CD8-positive, alpha-beta memory T cell (primary cell): ENCODE measurements at regions not wholly inside any gene's neighbourhood (a gene's known extent, or its start where the extent isn't known, plus 50 kb on each side); places are given as distances from the start of the nearest gene placed in this dataset.

Experiments
- CTCF ChIA-PET: fragments of 350-600 bp; sonication (Branson Sonifier 250); formaldehyde crosslinking; loops from one replicate; lab custom pipeline; 2021; ENCODE audit warnings: antibody characterized with exemption; lab: Charles Lee
- POLR2A ChIA-PET: fragments of 350-600 bp; sonication (Branson Sonifier 250); formaldehyde crosslinking; loops from one replicate; lab custom pipeline; 2021; ENCODE audit warnings: antibody characterized with exemption; lab: Charles Lee
- DNase-seq, 5 donors: peaks; one replicate each; pipeline versions ENCODE4 v3.0.0 to v3.0.0-alpha.2; 2020 to 2022; ENCODE audit warnings: mixed read lengths in 1 of 5
- H3K27ac ChIP-seq: one replicate; pipeline ENCODE4 v1.7.0; 2013; ENCODE audit warnings: low read depth, mild to moderate bottlenecking, low read length, moderate library complexity
- H3K27me3 ChIP-seq: 2 replicates; pipeline ENCODE4 v1.7.0; 2013; ENCODE audit warnings: low read length, mild to moderate bottlenecking; ENCODE audit not compliant: insufficient read depth, poor library complexity, severe bottlenecking
- H3K36me3 ChIP-seq: 2 replicates; pipeline ENCODE4 v1.7.0; 2013; ENCODE audit warnings: mild to moderate bottlenecking, low read length, moderate library complexity; ENCODE audit not compliant: insufficient read depth
- H3K4me1 ChIP-seq: 2 replicates; pipeline ENCODE4 v1.7.0; 2013; ENCODE audit warnings: mild to moderate bottlenecking, low read length, moderate library complexity; ENCODE audit not compliant: insufficient read depth
- H3K4me3 ChIP-seq: 2 replicates; pipeline ENCODE4 v1.7.0; 2013; ENCODE audit warnings: mild to moderate bottlenecking, low read length
- H3K9me3 ChIP-seq: 2 replicates; pipeline ENCODE4 v1.7.0; 2013; ENCODE audit warnings: mild to moderate bottlenecking, low read length
- H3K27ac Mint-ChIP-seq, 8 donors: one replicate each; pipeline ENCODE4 v1.8.0; 2020 to 2021; ENCODE audit warnings: mixed read lengths in 8 of 8, mild to moderate bottlenecking in 6 of 8, inconsistent platforms in 3 of 8, moderate library complexity in 3 of 8
- H3K27me3 Mint-ChIP-seq, 2 donors: one replicate each; pipeline ENCODE4 v1.8.0; 2020 to 2021; ENCODE audit warnings: mixed read lengths in 2 of 2, mild to moderate bottlenecking in 1 of 2, moderate library complexity in 1 of 2
- H3K36me3 Mint-ChIP-seq, 3 donors: one replicate each; pipeline ENCODE4 v1.8.0; 2020 to 2021; ENCODE audit warnings: mixed read lengths in 3 of 3, inconsistent platforms in 1 of 3, mild to moderate bottlenecking in 1 of 3
- H3K4me1 Mint-ChIP-seq, 3 donors: one replicate each; pipeline ENCODE4 v1.8.0; 2020 to 2021; ENCODE audit warnings: mixed read lengths in 3 of 3, inconsistent platforms in 1 of 3, mild to moderate bottlenecking in 1 of 3
- H3K4me3 Mint-ChIP-seq, 7 donors: one replicate each; pipeline ENCODE4 v1.8.0; 2020 to 2021; ENCODE audit warnings: mixed read lengths in 7 of 7, mild to moderate bottlenecking in 6 of 7, moderate library complexity in 4 of 7, inconsistent platforms in 2 of 7
- H3K9me3 Mint-ChIP-seq, 5 donors: one replicate each; pipeline ENCODE4 v1.8.0; 2020 to 2022; ENCODE audit warnings: mixed read lengths in 5 of 5, mild to moderate bottlenecking in 3 of 5, moderate library complexity in 2 of 5, inconsistent platforms in 1 of 5

DNA sequence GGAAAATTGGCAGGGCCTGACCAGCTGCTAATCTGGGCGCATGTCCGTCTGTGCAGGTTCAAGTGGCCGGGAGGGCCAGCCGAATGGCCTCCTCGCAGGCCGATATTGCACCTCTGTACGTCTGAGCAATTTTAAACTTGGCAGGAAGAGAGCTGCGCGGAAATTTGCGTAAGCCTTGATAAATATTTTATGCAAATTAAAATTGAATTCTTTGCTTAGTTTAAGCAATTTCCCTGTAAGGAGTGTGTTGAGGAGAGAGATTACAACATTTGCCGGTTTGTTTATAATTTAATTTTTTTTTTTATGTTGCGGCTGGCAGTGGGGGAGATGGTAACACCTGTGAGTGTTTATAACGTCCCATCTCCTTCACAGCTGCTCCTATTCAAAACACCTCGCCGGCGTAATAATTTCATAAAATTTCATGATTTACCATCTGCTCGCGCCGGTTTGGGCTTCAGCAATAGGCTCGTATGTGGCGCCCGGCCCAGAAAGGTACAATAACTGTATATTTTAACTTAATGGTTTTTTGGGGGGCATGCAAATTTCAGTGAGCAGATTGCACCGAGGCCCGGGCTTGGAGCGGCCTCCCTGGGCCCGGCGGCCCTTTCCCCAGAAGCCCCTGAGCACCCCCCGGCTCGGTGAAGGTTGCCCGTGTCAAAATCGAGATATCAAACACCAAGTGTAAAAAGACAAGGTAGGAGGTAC lies 269.4 kb upstream of the MVB12B start:
- ChIA-PET CTCF (no interaction called here), POLR2A (no interaction called here)
- H3K4me1 Mint-ChIP-seq, result no peaks in the 10 kb centered on the region
- no peaks in the 10 kb centered on the region for H3K36me3 ChIP-seq
- peaks cover 10 to 45% of the 10 kb centered on the region in 2 donors for H3K27me3 Mint-ChIP-seq
- no peak overlapping the region for H3K27ac ChIP-seq
- no peak for DNase-seq
- no peaks in the 10 kb centered on the region for H3K27me3 ChIP-seq
- H3K4me1 ChIP-seq, result no peaks in the 10 kb centered on the region
- H3K4me3 Mint-ChIP-seq, result no peak overlapping the region
- no peak overlapping the region for H3K4me3 ChIP-seq
- H3K9me3 ChIP-seq, result no peaks in the 10 kb centered on the region
- H3K27ac Mint-ChIP-seq, result no peak overlapping the region
- no peaks in the 10 kb centered on the region for H3K36me3 Mint-ChIP-seq
- H3K9me3 Mint-ChIP-seq, result no peaks in the 10 kb centered on the region

DNA sequence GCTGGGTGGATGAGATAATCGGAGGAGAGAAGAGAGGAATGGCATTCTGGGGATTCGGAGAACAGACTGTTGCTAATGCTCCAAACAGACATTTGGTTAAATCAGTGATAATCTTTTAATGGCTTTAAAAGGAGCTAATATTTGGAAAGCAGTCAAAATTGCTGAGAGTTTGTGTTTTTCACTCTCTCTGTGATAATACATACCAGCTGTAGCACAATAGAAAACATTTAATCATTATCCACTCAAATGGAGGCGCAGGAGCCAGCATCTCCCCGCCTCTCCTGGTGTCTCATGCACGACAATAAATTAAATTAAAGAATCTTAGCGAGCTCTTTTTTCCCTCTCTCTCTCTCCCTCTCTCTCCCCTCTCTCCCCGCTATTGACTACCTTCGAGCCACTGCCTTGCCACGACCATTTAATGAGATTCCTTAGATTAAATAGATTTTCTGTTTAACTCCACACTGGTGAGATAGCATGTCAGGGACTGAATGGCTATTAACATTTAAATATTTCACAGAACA lies 268.6 kb upstream of the MVB12B start:
- Mint-ChIP-seq H3K9me3 (no peaks in the 10 kb centered on the region), H3K27ac (no peak overlapping the region), H3K4me1 (no peaks in the 10 kb centered on the region), H3K36me3 (no peaks in the 10 kb centered on the region), H3K27me3 (peaks cover 8 to 43% of the 10 kb centered on the region in 2 donors), H3K4me3 (no peak overlapping the region)
- DNase-seq, result no peak
- ChIA-PET POLR2A (no interaction called here), CTCF (no interaction called here)
- no peaks in the 10 kb centered on the region for H3K36me3 ChIP-seq
- no peaks in the 10 kb centered on the region for H3K27me3 ChIP-seq
- H3K4me3 ChIP-seq, result no peak overlapping the region
- H3K9me3 ChIP-seq, result no peaks in the 10 kb centered on the region
- no peak overlapping the region for H3K27ac ChIP-seq
- H3K4me1 ChIP-seq, result no peaks in the 10 kb centered on the region

DNA sequence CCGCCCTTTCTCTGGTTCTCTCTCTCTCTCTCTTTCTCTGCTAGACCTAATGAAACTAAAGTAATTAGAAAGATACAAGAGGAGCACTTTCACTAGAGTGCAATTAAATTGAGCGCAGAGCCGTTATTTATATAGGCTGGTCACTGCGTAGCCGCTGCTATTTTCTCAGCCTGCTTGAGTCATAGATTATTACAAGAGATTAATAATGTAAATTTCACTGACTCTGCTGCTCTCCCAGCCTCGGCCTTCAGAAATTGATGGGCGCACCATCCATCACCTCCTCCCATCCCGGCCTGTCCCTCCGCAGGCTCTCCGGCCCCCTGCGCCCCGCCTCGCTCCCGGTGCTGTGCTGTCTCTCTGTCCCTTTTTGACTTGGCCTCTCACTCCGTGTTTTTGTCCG lies 268.0 kb upstream of the MVB12B start:
- CTCF ChIA-PET, result no interaction called here
- Mint-ChIP-seq H3K27ac (no peak overlapping the region), H3K27me3 (peaks cover 5 to 39% of the 10 kb centered on the region in 2 donors), H3K36me3 (no peaks in the 10 kb centered on the region), H3K4me3 (no peak overlapping the region), H3K4me1 (no peaks in the 10 kb centered on the region), H3K9me3 (no peaks in the 10 kb centered on the region)
- DNase-seq, result no peak
- no peak overlapping the region for H3K4me3 ChIP-seq
- H3K4me1 ChIP-seq, result no peaks in the 10 kb centered on the region
- no peak overlapping the region for H3K27ac ChIP-seq
- H3K27me3 ChIP-seq, result no peaks in the 10 kb centered on the region
- H3K9me3 ChIP-seq, result no peaks in the 10 kb centered on the region
- no peaks in the 10 kb centered on the region for H3K36me3 ChIP-seq
- POLR2A ChIA-PET, result no interaction called here

DNA sequence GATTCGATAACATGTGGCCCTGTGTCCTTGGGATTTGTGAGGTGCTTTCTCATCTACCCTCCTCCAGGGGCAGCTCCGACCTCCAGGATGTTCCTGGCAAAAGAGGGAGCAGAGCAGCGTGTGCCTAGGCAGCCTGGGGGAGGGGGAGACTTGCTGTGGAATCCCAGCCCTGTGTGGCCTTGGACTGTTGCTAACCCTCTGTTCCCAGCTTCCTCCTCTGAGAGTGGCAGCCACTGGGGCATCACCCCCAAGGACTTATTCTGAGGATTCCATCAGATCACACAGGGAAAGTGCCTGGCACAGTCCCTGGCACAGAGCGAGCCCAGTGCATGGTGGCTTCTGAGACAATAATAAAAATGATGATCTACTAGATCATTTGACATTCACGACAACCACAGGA lies 265.1 kb upstream of the MVB12B start:
- ChIA-PET CTCF (no interaction called here), POLR2A (no interaction called here)
- Mint-ChIP-seq H3K4me1 (no peaks in the 10 kb centered on the region), H3K9me3 (no peaks in the 10 kb centered on the region), H3K36me3 (no peaks in the 10 kb centered on the region), H3K4me3 (no peak overlapping the region), H3K27ac (no peak overlapping the region), H3K27me3 (peaks cover 5 to 21% of the 10 kb centered on the region in 2 donors)
- Histone ChIP-seq H3K36me3 (no peaks in the 10 kb centered on the region), H3K9me3 (no peaks in the 10 kb centered on the region), H3K4me1 (no peaks in the 10 kb centered on the region), H3K27me3 (no peaks in the 10 kb centered on the region), H3K27ac (no peak overlapping the region), H3K4me3 (no peak overlapping the region)
- no peak for DNase-seq

DNA sequence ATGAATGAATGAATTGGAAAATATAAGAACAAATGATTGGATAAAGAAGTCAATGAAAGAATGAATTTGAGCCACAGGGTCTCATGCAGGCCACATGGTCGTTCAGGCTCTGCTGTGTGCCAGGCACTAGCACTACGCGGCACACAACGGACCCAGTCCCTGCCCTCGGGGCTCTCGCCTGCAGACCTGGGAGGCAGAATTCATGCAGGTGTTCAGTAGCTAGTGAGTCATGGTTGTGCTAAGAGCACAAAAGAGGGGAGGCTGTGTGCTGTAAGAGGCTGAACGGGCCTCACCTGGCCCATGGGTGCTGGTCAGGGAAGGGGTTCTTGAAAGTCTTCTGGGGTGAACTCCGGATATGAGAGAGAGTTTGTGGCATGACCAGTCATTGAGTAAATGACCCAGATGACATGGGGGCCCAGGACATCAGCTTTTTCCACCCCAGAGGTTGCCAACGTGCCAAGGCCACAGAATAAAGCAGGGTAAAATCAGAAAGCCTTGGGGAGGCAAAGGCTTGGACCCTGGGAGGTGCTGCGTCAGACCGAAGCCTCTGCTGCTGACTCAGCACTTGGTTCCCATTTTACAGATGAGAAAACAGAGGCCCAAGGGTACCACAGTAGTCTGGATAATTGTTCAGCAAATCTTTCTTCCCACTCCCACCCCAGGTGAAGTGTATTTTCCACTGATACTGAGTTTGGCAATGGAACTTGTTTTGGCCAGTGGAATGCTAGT lies 264.3 kb upstream of the MVB12B start:
- ChIA-PET CTCF (no interaction called here), POLR2A (no interaction called here)
- no peaks in the 10 kb centered on the region for H3K36me3 Mint-ChIP-seq
- Histone ChIP-seq H3K27ac (no peak overlapping the region), H3K4me1 (no peaks in the 10 kb centered on the region), H3K9me3 (no peaks in the 10 kb centered on the region), H3K36me3 (no peaks in the 10 kb centered on the region), H3K27me3 (no peaks in the 10 kb centered on the region), H3K4me3 (no peak overlapping the region)
- no peaks in the 10 kb centered on the region for H3K9me3 Mint-ChIP-seq
- H3K4me3 Mint-ChIP-seq, result no peak overlapping the region
- H3K27ac Mint-ChIP-seq, result peak overlapping the region in 1 of 8 donors; percentile 80
- H3K4me1 Mint-ChIP-seq, result no peaks in the 10 kb centered on the region
- DNase-seq, result no peak
- peaks cover 5 to 24% of the 10 kb centered on the region in 2 donors for H3K27me3 Mint-ChIP-seq

DNA sequence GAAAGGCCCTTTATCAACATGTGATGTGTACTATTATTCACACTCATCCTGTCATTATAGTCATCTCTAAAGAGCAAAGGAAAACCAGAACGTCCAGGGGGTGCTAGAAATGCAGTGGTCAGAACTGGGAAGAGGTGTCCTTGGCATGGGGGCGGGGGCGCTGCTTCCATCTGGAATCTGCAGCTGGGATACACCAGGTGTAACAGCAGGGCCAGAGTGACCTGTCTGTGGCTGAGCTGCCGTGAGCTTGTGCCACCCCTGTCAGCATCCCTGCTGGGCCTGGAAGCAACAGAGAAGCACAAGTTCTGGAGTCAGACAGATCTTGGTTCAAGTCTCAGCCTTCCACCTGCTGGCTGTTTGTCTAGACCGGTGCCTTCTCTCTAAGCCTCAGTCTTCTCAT lies 263.3 kb upstream of the MVB12B start:
- no peak overlapping the region for H3K27ac Mint-ChIP-seq
- POLR2A ChIA-PET, result no interaction called here
- no peaks in the 10 kb centered on the region for H3K36me3 ChIP-seq
- H3K27me3 Mint-ChIP-seq, result peaks cover 5 to 29% of the 10 kb centered on the region in 2 donors
- H3K9me3 ChIP-seq, result no peaks in the 10 kb centered on the region
- no peak overlapping the region for H3K4me3 Mint-ChIP-seq
- no peak for DNase-seq
- H3K27ac ChIP-seq, result no peak overlapping the region
- H3K36me3 Mint-ChIP-seq, result no peaks in the 10 kb centered on the region
- CTCF ChIA-PET, result interaction anchor here (0.6 kb wide), 1 partner anchor 748 kb away, joined by 3 read pairs; no protein-coding TSS in a partner anchor
- H3K4me3 ChIP-seq, result no peak overlapping the region
- no peaks in the 10 kb centered on the region for H3K4me1 ChIP-seq
- no peaks in the 10 kb centered on the region for H3K27me3 ChIP-seq
- no peaks in the 10 kb centered on the region for H3K4me1 Mint-ChIP-seq
- H3K9me3 Mint-ChIP-seq, result no peaks in the 10 kb centered on the region

DNA sequence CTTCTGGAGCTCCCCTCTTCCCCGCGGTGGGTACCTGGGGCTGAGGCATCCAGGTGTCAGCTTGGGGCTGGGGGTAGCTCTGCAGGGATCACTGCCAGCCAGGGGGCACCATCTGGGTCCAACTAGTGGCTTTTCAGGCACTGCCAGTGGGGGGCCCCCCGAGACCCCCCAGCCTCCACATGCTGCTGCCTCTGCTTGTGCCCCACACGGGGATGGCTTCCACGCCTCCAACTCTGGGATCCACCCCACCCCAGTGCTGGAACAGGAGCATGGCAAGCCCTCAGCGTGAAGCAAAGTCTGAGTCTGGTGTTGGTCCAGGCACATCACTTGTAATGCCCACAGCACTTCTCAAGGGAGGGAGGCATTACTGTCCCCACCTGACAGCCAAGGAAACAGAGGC lies 260.5 kb upstream of the MVB12B start:
- Mint-ChIP-seq H3K9me3 (no peaks in the 10 kb centered on the region), H3K4me3 (no peak overlapping the region), H3K27ac (no peak overlapping the region), H3K4me1 (no peaks in the 10 kb centered on the region), H3K36me3 (peaks cover 0 to 2% (median 0%) of the 10 kb centered on the region in 3 donors), H3K27me3 (peaks cover 9 to 33% of the 10 kb centered on the region in 2 donors)
- no peak for DNase-seq
- H3K9me3 ChIP-seq, result no peaks in the 10 kb centered on the region
- H3K4me3 ChIP-seq, result no peak overlapping the region
- H3K27ac ChIP-seq, result no peak overlapping the region
- no peaks in the 10 kb centered on the region for H3K36me3 ChIP-seq
- ChIA-PET POLR2A (no interaction called here), CTCF (no interaction called here)
- H3K4me1 ChIP-seq, result no peaks in the 10 kb centered on the region
- no peaks in the 10 kb centered on the region for H3K27me3 ChIP-seq

DNA sequence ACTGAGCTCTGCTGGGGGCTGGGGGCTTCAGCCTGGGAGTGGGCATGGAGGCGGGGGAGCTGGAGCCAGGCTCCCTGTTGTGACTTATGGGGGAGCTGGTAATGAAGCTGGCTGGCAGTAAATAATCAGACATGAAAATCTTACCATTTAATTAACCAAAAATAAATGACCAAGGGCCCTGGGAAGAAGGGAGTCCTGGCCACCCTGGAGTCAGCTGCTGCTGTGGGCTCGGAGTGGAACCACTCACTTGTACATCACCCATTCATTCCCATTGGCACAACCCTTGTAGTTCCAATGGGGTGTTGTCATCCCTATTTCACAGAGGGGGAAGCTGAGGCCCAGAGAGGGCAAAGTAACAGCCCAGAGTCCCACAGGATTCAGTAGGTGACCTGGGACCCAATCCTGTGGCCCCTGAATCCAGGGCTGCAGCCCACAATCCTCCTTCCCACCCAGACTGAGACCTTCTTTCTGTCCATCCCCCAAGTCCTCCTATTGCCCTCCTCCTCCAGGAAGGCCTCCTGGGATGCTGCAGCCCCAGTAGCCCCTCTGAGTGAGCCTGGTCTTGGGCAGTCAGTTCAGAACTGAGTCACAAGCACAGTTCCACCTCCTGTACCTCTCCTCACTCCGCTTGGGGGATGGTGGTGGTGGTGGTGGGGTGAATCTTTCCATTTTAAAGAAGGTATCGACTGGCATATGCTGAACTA lies 259.4 kb upstream of the MVB12B start:
- H3K9me3 Mint-ChIP-seq, result no peaks in the 10 kb centered on the region
- H3K4me3 ChIP-seq, result no peak overlapping the region
- no peaks in the 10 kb centered on the region for H3K9me3 ChIP-seq
- H3K27ac Mint-ChIP-seq, result no peak overlapping the region
- peaks cover 9 to 41% of the 10 kb centered on the region in 2 donors for H3K27me3 Mint-ChIP-seq
- H3K4me1 Mint-ChIP-seq, result no peaks in the 10 kb centered on the region
- no peaks in the 10 kb centered on the region for H3K4me1 ChIP-seq
- H3K4me3 Mint-ChIP-seq, result no peak overlapping the region
- no peaks in the 10 kb centered on the region for H3K27me3 ChIP-seq
- H3K36me3 ChIP-seq, result no peaks in the 10 kb centered on the region
- peaks cover 0 to 2% (median 0%) of the 10 kb centered on the region in 3 donors for H3K36me3 Mint-ChIP-seq
- no peak overlapping the region for H3K27ac ChIP-seq
- ChIA-PET POLR2A (no interaction called here), CTCF (no interaction called here)
- no peak for DNase-seq
